Neural crest cell (in vitro differentiated cells): ENCODE measurements at regions not wholly inside any gene's neighbourhood (a gene's known extent, or its start where the extent isn't known, plus 50 kb on each side); places are given as distances from the start of the nearest gene placed in this dataset.

Experiments used
- DNase-seq: peaks from one replicate; pipeline ENCODE4 v3.0.0; 2021; ENCODE audit warnings: low read depth, mixed read lengths, low spot score
- H3K27ac Mint-ChIP-seq: one replicate; pipeline ENCODE4 v1.8.0; 2021; ENCODE audit warnings: mild to moderate bottlenecking, mixed read lengths; ENCODE audit not compliant: unreplicated experiment
- H3K27me3 Mint-ChIP-seq: 2 replicates; pipeline ENCODE4 v1.8.0; 2021; ENCODE audit warnings: low read depth, mild to moderate bottlenecking, mixed read lengths
- H3K36me3 Mint-ChIP-seq: 2 replicates; pipeline ENCODE4 v1.8.0; 2021; ENCODE audit warnings: low read depth, mild to moderate bottlenecking, mixed read lengths
- H3K4me1 Mint-ChIP-seq: 2 replicates; pipeline ENCODE4 v1.8.0; 2021; ENCODE audit warnings: mixed read lengths
- H3K4me3 Mint-ChIP-seq: one replicate; pipeline ENCODE4 v1.8.0; 2021; ENCODE audit warnings: mild to moderate bottlenecking, mixed read lengths
- H3K9me3 Mint-ChIP-seq: 2 replicates; pipeline ENCODE4 v1.8.0; 2021; ENCODE audit warnings: mixed read lengths
- CTCF ChIP-seq: fragments of 200-600 bp; sonication (generic); conservative IDR thresholded peaks from 2 replicates; pipeline ENCODE4 v1.5.0; 2021; ENCODE audit warnings: antibody characterized with exemption, mild to moderate bottlenecking

GRCh38 chr6:81813305-81813704, 60.8 kb upstream of the TENT5A start:
- DNase-seq = no peak
- Mint-ChIP-seq H3K27me3 (no peaks in the 10 kb centered on the region), H3K4me3 (no peak overlapping the region), H3K4me1 (peaks cover 15% of the 10 kb centered on the region), H3K9me3 (no peaks in the 10 kb centered on the region), H3K27ac (no peak overlapping the region), H3K36me3 (no peaks in the 10 kb centered on the region)
- TF ChIP-seq CTCF = no peak

GRCh38 chr6:81812401-81812800, 59.9 kb upstream of the TENT5A start:
- H3K4me3 Mint-ChIP-seq = no peak overlapping the region
- no peaks in the 10 kb centered on the region for H3K36me3 Mint-ChIP-seq
- no peaks in the 10 kb centered on the region for H3K27me3 Mint-ChIP-seq
- no peak for TF ChIP-seq CTCF
- DNase-seq = no peak
- no peaks in the 10 kb centered on the region for H3K9me3 Mint-ChIP-seq
- peaks cover 15% of the 10 kb centered on the region for H3K4me1 Mint-ChIP-seq
- no peak overlapping the region for H3K27ac Mint-ChIP-seq

- no peaks in the 10 kb centered on the region for H3K27me3 Mint-ChIP-seq
- H3K36me3 Mint-ChIP-seq = no peaks in the 10 kb centered on the region
- no peaks in the 10 kb centered on the region for H3K4me1 Mint-ChIP-seq
- no peak overlapping the region for H3K4me3 Mint-ChIP-seq
- H3K9me3 Mint-ChIP-seq = no peaks in the 10 kb centered on the region
- H3K27ac Mint-ChIP-seq = no peak overlapping the region
- no peak for DNase-seq
- no peak for TF ChIP-seq CTCF
Measured at GRCh38 chr6:81808851-81809570, 56.5 kb upstream of the TENT5A start.

GRCh38 chr6:81806793-81807565, 54.5 kb upstream of the TENT5A start:
- Mint-ChIP-seq H3K27ac (no peak overlapping the region), H3K27me3 (no peaks in the 10 kb centered on the region), H3K4me1 (no peaks in the 10 kb centered on the region), H3K36me3 (no peaks in the 10 kb centered on the region), H3K9me3 (no peaks in the 10 kb centered on the region), H3K4me3 (no peak overlapping the region)
- no peak for TF ChIP-seq CTCF
- no peak for DNase-seq

GRCh38 chr6:81802356-81802755, 49.9 kb upstream of the TENT5A start:
- Mint-ChIP-seq H3K36me3 (no peaks in the 10 kb centered on the region), H3K27ac (no peak overlapping the region), H3K9me3 (no peaks in the 10 kb centered on the region), H3K4me1 (no peaks in the 10 kb centered on the region), H3K27me3 (no peaks in the 10 kb centered on the region), H3K4me3 (no peak overlapping the region)
- no peak for DNase-seq
- no peak for TF ChIP-seq CTCF
